ENCODE measurements at regions not wholly inside any gene's neighbourhood (a gene's known extent, or its start where the extent isn't known, plus 50 kb on each side); places are given as distances from the start of the nearest gene placed in this dataset.

GRCh38 chr21:41075656-41076055 is 92.3 kb upstream of the BACE2 start:
- H3K4me3 ChIP-seq (ENCODE audit: low read depth, low read length), result no peak overlapping the region
- CTCF ChIA-PET, result no interaction called here
- POLR2A ChIA-PET, result no interaction called here
- TF ChIP-seq CTCF (IDR thresholded peaks at IDR 0.05; ENCODE audit: insufficient read depth, low read length, missing control alignments), result no peak
- DNase-seq (ENCODE audit: low read depth, low spot score), result no peak

- CTCF ChIA-PET, result no interaction called here
- POLR2A ChIA-PET, result no interaction called here
- no peak for DNase-seq (ENCODE audit: low read depth, low spot score)
- TF ChIP-seq CTCF (IDR thresholded peaks at IDR 0.05; ENCODE audit: insufficient read depth, low read length, missing control alignments), result no peak
- H3K4me3 ChIP-seq (ENCODE audit: low read depth, low read length), result no peak overlapping the region
These were observed 91.9 kb upstream of the BACE2 start for GRCh38 chr21:41076064-41076463.

GRCh38 chr21:41079159-41079558 is 88.8 kb upstream of the BACE2 start:
- DNase-seq (ENCODE audit: low read depth, low spot score), result no peak
- TF ChIP-seq CTCF (IDR thresholded peaks at IDR 0.05; ENCODE audit: insufficient read depth, low read length, missing control alignments), result no peak
- H3K4me3 ChIP-seq (ENCODE audit: low read depth, low read length), result no peak overlapping the region
- CTCF ChIA-PET, result interaction anchor here (3.2 kb wide), 1 partner anchor 10 kb away, joined by 19 read pairs; no protein-coding TSS in a partner anchor
- POLR2A ChIA-PET, result no interaction called here

- H3K4me3 ChIP-seq (ENCODE audit: low read depth, low read length), result no peak overlapping the region
- TF ChIP-seq CTCF (IDR thresholded peaks at IDR 0.05; ENCODE audit: insufficient read depth, low read length, missing control alignments), result no peak
- CTCF ChIA-PET, result no interaction called here
- no peak for DNase-seq (ENCODE audit: low read depth, low spot score)
- POLR2A ChIA-PET, result no interaction called here
These were observed 87.4 kb upstream of the BACE2 start for GRCh38 chr21:41080485-41081121.

GRCh38 chr21:41086569-41086968 is 81.4 kb upstream of the BACE2 start:
- POLR2A ChIA-PET, result no interaction called here
- no peak for TF ChIP-seq CTCF (IDR thresholded peaks at IDR 0.05; ENCODE audit: insufficient read depth, low read length, missing control alignments)
- DNase-seq (ENCODE audit: low read depth, low spot score), result no peak
- CTCF ChIA-PET, result no interaction called here
- no peak overlapping the region for H3K4me3 ChIP-seq (ENCODE audit: low read depth, low read length)

- no peak for DNase-seq (ENCODE audit: low read depth, low spot score)
- CTCF ChIA-PET, result interaction anchor here (1.2 kb wide), 1 partner anchor 22 kb away, joined by 3 read pairs; no protein-coding TSS in a partner anchor
- TF ChIP-seq CTCF (IDR thresholded peaks at IDR 0.05; ENCODE audit: insufficient read depth, low read length, missing control alignments), result no peak
- POLR2A ChIA-PET, result no interaction called here
- H3K4me3 ChIP-seq (ENCODE audit: low read depth, low read length), result no peak overlapping the region
These were observed 77.0 kb upstream of the BACE2 start for GRCh38 chr21:41090981-41091380.

Data from AG04449 (cell line).